ENCODE measurements at regions not wholly inside any gene's neighbourhood (a gene's known extent, or its start where the extent isn't known, plus 50 kb on each side); places are given as distances from the start of the nearest gene placed in this dataset.

DNA sequence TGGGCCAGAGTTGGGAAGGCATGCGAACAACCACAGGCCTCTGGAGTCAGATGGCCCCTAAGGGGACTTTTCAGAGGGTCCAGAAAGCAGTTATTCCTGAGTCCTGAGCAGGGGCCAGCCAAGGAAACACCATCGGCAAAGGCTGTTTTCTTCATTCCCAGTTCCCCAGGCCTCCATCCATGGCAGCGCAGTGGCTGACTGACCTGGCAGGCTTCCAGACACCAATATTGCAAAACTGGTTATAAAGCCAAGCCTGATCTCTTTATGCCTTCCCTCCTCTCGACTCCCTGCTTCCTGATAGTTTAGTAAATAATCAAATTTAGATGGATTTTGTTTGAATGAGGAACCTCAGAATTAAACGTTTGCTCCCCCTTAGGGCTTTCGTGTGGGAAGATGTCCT is 133.4 kb upstream of the ITGA6 start:
- Histone ChIP-seq H3K27ac (ENCODE audit: low read depth, low read length) (no peak overlapping the region), H3K4me1 (ENCODE audit: control insufficient read depth in 5 of 5, insufficient read depth in 5 of 5, low read length in 5 of 5) (peaks cover 0 to 8% (median 6%) of the 10 kb centered on the region in 5 donors), H3K27me3 (ENCODE audit: control insufficient read depth in 5 of 5, insufficient read depth in 4 of 5, low read length in 5 of 5) (peaks cover 0 to 5% (median 3%) of the 10 kb centered on the region in 5 donors), H3K4me3 (ENCODE audit: low read depth in 1 of 5, low read length in 5 of 5) (no peak overlapping the region), H3K9ac (ENCODE audit: low read length in 5 of 5) (no peak overlapping the region), H3K9me3 (ENCODE audit: control insufficient read depth in 5 of 5, low read length in 5 of 5) (no peaks in the 10 kb centered on the region), H3K36me3 (ENCODE audit: control insufficient read depth in 5 of 5, insufficient read depth in 5 of 5, low read length in 5 of 5) (no peaks in the 10 kb centered on the region)

DNA sequence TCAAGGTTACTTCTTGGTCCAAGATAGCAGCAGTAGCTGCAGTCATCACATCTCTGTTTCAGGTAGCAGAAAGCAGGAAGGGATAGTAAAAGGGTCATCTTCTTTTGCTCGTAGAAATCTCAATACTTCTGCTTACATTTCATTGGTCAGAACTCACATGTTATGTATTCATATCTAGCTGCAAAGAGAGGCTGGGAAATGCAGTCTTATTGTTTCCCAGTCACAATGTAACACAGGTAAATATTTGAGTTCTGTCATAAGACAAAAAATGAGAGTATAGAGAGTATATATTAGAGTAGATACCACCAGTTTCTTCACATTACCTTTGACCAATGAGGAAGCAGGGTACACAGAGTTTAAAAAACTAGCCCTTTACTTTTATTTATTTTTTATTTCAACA is 132.4 kb upstream of the ITGA6 start:
- Histone ChIP-seq H3K36me3 (ENCODE audit: control insufficient read depth in 5 of 5, insufficient read depth in 5 of 5, low read length in 5 of 5) (no peaks in the 10 kb centered on the region), H3K9me3 (ENCODE audit: control insufficient read depth in 5 of 5, low read length in 5 of 5) (no peaks in the 10 kb centered on the region), H3K9ac (ENCODE audit: low read length in 5 of 5) (no peak overlapping the region), H3K4me3 (ENCODE audit: low read depth in 1 of 5, low read length in 5 of 5) (no peak overlapping the region), H3K4me1 (ENCODE audit: control insufficient read depth in 5 of 5, insufficient read depth in 5 of 5, low read length in 5 of 5) (peaks cover 0 to 16% (median 6%) of the 10 kb centered on the region in 5 donors), H3K27ac (ENCODE audit: low read depth, low read length) (no peak overlapping the region), H3K27me3 (ENCODE audit: control insufficient read depth in 5 of 5, insufficient read depth in 4 of 5, low read length in 5 of 5) (peaks cover 2 to 5% (median 3%) of the 10 kb centered on the region in 5 donors)

DNA sequence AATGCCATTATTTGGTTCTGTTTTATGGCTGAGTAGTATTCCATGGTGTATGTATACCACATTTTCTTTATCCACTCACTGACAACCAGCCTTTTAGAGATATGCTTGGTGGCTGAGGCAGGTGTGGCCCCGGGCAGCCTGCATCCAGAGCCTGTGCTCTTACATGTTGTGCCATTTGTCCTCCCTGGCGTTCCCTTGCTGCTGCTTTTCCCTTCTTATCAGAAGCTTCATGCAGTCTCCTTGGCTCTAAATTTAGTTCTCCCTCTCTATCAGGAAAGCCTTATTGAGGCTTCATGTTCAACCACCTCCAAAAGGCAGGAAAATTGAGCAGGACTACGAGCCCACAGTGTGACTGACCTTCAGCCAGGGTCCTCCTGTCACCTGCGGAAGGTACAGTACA is 131.7 kb upstream of the ITGA6 start:
- no peaks in the 10 kb centered on the region for H3K36me3 ChIP-seq (ENCODE audit: control insufficient read depth in 5 of 5, insufficient read depth in 5 of 5, low read length in 5 of 5)
- H3K9ac ChIP-seq (ENCODE audit: low read length in 5 of 5), result no peak overlapping the region
- no peak overlapping the region for H3K27ac ChIP-seq (ENCODE audit: low read depth, low read length)
- H3K9me3 ChIP-seq (ENCODE audit: control insufficient read depth in 5 of 5, low read length in 5 of 5), result peaks cover 0 to under 1% (median 0%) of the 10 kb centered on the region in 5 donors
- H3K4me1 ChIP-seq (ENCODE audit: control insufficient read depth in 5 of 5, insufficient read depth in 5 of 5, low read length in 5 of 5), result peaks cover 0 to 16% (median 6%) of the 10 kb centered on the region in 5 donors
- peaks cover 2 to 5% (median 3%) of the 10 kb centered on the region in 5 donors for H3K27me3 ChIP-seq (ENCODE audit: control insufficient read depth in 5 of 5, insufficient read depth in 4 of 5, low read length in 5 of 5)
- no peak overlapping the region for H3K4me3 ChIP-seq (ENCODE audit: low read depth in 1 of 5, low read length in 5 of 5)

DNA sequence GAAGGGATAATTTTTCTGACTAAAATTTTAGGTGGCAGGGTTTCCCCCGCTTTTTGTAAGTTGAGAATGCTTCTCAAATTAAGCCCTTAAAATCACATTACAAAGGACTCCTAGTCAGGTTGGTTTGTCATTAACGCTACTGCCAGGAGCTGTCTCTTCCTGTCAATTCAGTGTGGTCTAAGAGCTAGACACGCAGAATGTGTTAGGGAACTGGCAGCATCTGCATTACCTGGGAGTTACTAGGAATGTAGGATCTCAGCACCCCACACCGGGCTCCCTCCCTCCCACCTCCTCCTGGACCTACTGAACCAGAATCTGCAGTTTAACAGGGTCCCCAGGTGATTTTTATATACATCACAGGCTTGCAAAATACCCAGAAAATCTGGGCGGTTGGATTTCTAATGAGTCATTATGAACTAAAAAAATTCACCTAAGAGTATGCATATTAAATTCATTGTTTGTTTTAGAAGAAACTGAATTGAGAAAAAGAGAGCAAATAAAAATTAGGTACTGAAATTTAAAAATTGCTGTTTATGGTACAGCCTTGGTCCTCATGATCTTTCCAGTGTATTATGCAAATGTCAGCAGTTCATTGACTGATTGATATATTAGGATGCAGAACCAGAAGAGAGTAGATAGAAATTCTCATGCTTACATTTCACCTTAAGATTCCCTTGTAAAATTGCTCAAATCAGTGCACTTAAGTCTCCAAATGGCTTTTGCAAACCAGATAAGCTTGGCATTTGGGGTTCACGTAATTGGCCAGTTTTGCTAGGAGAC is 130.9 kb upstream of the ITGA6 start:
- Histone ChIP-seq H3K27me3 (ENCODE audit: control insufficient read depth in 5 of 5, insufficient read depth in 4 of 5, low read length in 5 of 5) (peaks cover 2 to 5% (median 3%) of the 10 kb centered on the region in 5 donors), H3K4me1 (ENCODE audit: control insufficient read depth in 5 of 5, insufficient read depth in 5 of 5, low read length in 5 of 5) (peaks cover 0 to 16% (median 6%) of the 10 kb centered on the region in 5 donors), H3K9me3 (ENCODE audit: control insufficient read depth in 5 of 5, low read length in 5 of 5) (peaks cover 0 to 3% (median 0%) of the 10 kb centered on the region in 5 donors), H3K27ac (ENCODE audit: low read depth, low read length) (no peak overlapping the region), H3K36me3 (ENCODE audit: control insufficient read depth in 5 of 5, insufficient read depth in 5 of 5, low read length in 5 of 5) (no peaks in the 10 kb centered on the region), H3K9ac (ENCODE audit: low read length in 5 of 5) (no peak overlapping the region), H3K4me3 (ENCODE audit: low read depth in 1 of 5, low read length in 5 of 5) (no peak overlapping the region)

DNA sequence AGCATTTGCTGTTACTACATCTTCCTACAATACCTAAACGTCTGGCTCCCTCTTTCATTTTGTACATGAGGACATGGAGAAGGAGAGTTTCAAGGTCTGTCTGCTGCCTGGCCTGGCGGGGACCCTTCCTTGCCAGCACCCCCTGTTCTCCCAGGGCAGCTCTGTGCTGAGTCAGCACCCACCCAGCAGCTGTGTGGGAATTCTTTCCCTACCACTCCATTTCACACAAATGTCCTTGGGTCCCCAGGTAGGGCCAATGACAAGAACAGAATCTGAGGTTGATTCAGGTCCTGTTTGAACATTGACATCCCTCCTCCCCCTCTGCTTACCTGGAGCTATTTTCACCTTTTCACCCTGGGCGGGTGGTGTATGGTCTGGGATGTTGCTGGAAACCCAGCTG is 129.9 kb upstream of the ITGA6 start:
- Histone ChIP-seq H3K9ac (ENCODE audit: low read length in 5 of 5) (no peak overlapping the region), H3K36me3 (ENCODE audit: control insufficient read depth in 5 of 5, insufficient read depth in 5 of 5, low read length in 5 of 5) (no peaks in the 10 kb centered on the region), H3K9me3 (ENCODE audit: control insufficient read depth in 5 of 5, low read length in 5 of 5) (peaks cover 0 to 3% (median 0%) of the 10 kb centered on the region in 5 donors), H3K4me1 (ENCODE audit: control insufficient read depth in 5 of 5, insufficient read depth in 5 of 5, low read length in 5 of 5) (peaks cover 0 to 16% (median 6%) of the 10 kb centered on the region in 5 donors), H3K27ac (ENCODE audit: low read depth, low read length) (no peak overlapping the region), H3K4me3 (ENCODE audit: low read depth in 1 of 5, low read length in 5 of 5) (no peak overlapping the region), H3K27me3 (ENCODE audit: control insufficient read depth in 5 of 5, insufficient read depth in 4 of 5, low read length in 5 of 5) (peaks cover 2 to 5% (median 3%) of the 10 kb centered on the region in 5 donors)

DNA sequence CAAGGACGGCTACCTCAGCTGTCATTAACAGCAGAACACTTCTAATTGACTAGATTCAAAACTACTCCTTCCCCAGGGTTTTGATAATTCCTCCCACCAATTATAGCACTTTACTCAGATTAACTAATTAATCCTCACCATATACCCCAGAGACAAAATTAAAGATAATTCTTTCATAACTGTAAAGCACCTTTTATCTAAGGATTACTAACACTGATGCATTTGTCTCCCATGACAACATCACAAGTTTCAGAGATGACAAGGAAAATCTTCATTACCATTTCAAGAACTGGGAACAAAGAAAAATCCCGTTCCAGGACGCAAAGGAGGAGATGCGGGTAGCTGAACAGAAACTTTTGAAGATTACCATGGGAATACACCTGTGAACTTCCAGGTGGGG is 129.4 kb upstream of the ITGA6 start:
- peaks cover 0 to 3% (median 0%) of the 10 kb centered on the region in 5 donors for H3K9me3 ChIP-seq (ENCODE audit: control insufficient read depth in 5 of 5, low read length in 5 of 5)
- no peak overlapping the region for H3K4me3 ChIP-seq (ENCODE audit: low read depth in 1 of 5, low read length in 5 of 5)
- H3K36me3 ChIP-seq (ENCODE audit: control insufficient read depth in 5 of 5, insufficient read depth in 5 of 5, low read length in 5 of 5), result no peaks in the 10 kb centered on the region
- H3K4me1 ChIP-seq (ENCODE audit: control insufficient read depth in 5 of 5, insufficient read depth in 5 of 5, low read length in 5 of 5), result peaks cover 0 to 16% (median 6%) of the 10 kb centered on the region in 5 donors
- no peak overlapping the region for H3K9ac ChIP-seq (ENCODE audit: low read length in 5 of 5)
- H3K27ac ChIP-seq (ENCODE audit: low read depth, low read length), result no peak overlapping the region
- H3K27me3 ChIP-seq (ENCODE audit: control insufficient read depth in 5 of 5, insufficient read depth in 4 of 5, low read length in 5 of 5), result peaks cover 2 to 5% (median 3%) of the 10 kb centered on the region in 5 donors

DNA sequence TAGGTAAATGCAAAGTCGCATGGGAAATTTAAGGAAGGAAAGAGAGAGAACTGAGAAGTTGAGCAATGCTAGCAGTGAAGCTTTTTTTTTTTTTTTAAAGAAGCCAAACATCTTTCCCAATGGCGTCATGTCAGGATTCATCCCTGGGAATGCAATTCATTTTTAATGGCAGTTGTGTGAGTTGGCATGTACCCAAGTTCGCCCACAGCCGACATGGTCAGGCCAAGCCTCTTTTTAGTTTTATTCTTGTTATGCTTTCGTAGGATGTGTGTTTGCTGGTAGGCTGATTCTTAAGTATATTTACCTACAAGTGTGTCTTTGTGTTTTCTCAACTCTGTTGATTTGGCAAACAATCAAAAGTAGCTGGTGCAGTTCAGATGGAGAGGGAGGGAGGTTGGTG is 127.6 kb upstream of the ITGA6 start:
- Histone ChIP-seq H3K4me1 (ENCODE audit: control insufficient read depth in 5 of 5, insufficient read depth in 5 of 5, low read length in 5 of 5) (peaks cover 0 to 9% (median 0%) of the 10 kb centered on the region in 5 donors), H3K9me3 (ENCODE audit: control insufficient read depth in 5 of 5, low read length in 5 of 5) (peaks cover 0 to 3% (median 0%) of the 10 kb centered on the region in 5 donors), H3K4me3 (ENCODE audit: low read depth in 1 of 5, low read length in 5 of 5) (no peak overlapping the region), H3K9ac (ENCODE audit: low read length in 5 of 5) (no peak overlapping the region), H3K27me3 (ENCODE audit: control insufficient read depth in 5 of 5, insufficient read depth in 4 of 5, low read length in 5 of 5) (peaks cover 3 to 5% (median 4%) of the 10 kb centered on the region in 5 donors), H3K36me3 (ENCODE audit: control insufficient read depth in 5 of 5, insufficient read depth in 5 of 5, low read length in 5 of 5) (no peaks in the 10 kb centered on the region), H3K27ac (ENCODE audit: low read depth, low read length) (no peak overlapping the region)

DNA sequence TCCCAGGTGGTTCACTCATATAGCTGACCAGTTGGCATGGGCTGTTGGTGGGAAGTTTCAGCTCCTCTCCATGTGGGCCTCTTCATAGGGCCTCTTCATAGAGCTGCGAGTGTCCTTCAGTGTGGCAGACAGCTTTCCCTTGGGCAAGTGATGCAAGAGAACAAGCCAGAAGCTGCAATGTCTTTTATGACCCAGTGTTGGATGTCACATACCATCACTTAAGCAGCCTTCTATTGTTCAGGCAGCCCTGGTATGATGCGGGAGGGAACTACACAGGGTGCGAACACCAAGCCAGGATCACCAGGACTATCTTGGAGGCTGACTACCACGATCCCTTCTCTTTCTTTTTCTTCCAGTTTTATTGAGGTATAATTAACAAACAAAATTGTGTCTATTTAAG is 126.5 kb upstream of the ITGA6 start:
- no peak overlapping the region for H3K9ac ChIP-seq (ENCODE audit: low read length in 5 of 5)
- H3K36me3 ChIP-seq (ENCODE audit: control insufficient read depth in 5 of 5, insufficient read depth in 5 of 5, low read length in 5 of 5), result no peaks in the 10 kb centered on the region
- H3K9me3 ChIP-seq (ENCODE audit: control insufficient read depth in 5 of 5, low read length in 5 of 5), result peaks cover 0 to 3% (median 0%) of the 10 kb centered on the region in 5 donors
- no peak overlapping the region for H3K27ac ChIP-seq (ENCODE audit: low read depth, low read length)
- H3K27me3 ChIP-seq (ENCODE audit: control insufficient read depth in 5 of 5, insufficient read depth in 4 of 5, low read length in 5 of 5), result peaks cover 2 to 4% (median 4%) of the 10 kb centered on the region in 5 donors
- H3K4me3 ChIP-seq (ENCODE audit: low read depth in 1 of 5, low read length in 5 of 5), result no peak overlapping the region
- peaks cover 0 to 9% (median 7%) of the 10 kb centered on the region in 5 donors for H3K4me1 ChIP-seq (ENCODE audit: control insufficient read depth in 5 of 5, insufficient read depth in 5 of 5, low read length in 5 of 5)

DNA sequence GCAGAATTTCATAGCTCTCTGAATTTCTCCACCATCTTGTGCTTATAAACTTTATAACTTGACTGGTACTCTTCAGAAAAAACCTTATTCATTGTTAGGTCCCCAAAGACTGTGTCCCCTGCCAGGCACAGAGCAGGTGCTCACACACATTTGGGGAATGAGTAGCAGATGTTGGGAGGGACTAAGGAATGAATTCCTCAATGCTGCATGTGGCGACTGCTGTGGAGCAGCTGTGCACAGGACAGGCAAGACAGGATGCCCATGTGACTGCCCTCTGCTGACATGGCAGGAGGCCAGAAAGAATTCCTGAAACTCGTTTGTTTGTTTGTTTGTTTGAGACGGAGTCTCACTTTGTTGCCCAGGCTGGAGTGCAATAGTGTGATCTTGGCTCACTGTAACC is 122.3 kb upstream of the ITGA6 start:
- Histone ChIP-seq H3K36me3 (ENCODE audit: control insufficient read depth in 5 of 5, insufficient read depth in 5 of 5, low read length in 5 of 5) (no peaks in the 10 kb centered on the region), H3K9me3 (ENCODE audit: control insufficient read depth in 5 of 5, low read length in 5 of 5) (peaks cover 0 to 3% (median 0%) of the 10 kb centered on the region in 5 donors), H3K4me3 (ENCODE audit: low read depth in 1 of 5, low read length in 5 of 5) (no peak overlapping the region), H3K27ac (ENCODE audit: low read depth, low read length) (no peak overlapping the region), H3K27me3 (ENCODE audit: control insufficient read depth in 5 of 5, insufficient read depth in 4 of 5, low read length in 5 of 5) (peaks cover 0 to 2% (median 0%) of the 10 kb centered on the region in 5 donors), H3K9ac (ENCODE audit: low read length in 5 of 5) (no peak overlapping the region), H3K4me1 (ENCODE audit: control insufficient read depth in 5 of 5, insufficient read depth in 5 of 5, low read length in 5 of 5) (peaks cover 0 to 31% (median 4%) of the 10 kb centered on the region in 5 donors)

DNA sequence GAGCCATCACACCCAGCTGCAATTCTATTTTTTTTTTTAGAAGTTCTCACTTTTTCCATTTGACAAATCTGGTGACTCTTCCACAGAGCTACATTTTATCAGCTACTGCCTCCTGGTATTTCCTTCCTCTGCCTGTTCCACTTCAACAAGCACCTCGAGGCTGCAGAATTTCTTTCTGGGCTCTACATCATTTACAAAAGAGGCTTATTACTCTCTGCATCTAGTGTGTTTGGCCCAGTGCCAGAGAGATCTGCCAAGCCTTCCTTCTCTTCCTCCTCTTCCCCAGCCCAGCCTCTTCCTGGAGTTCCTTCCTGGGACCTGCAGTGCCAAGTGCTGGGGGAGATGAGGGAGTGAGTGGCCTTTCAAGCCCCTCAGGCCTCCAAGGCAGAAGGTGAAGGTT is 119.6 kb upstream of the ITGA6 start:
- no peak overlapping the region for H3K4me3 ChIP-seq (ENCODE audit: low read depth in 1 of 5, low read length in 5 of 5)
- no peaks in the 10 kb centered on the region for H3K36me3 ChIP-seq (ENCODE audit: control insufficient read depth in 5 of 5, insufficient read depth in 5 of 5, low read length in 5 of 5)
- H3K9me3 ChIP-seq (ENCODE audit: control insufficient read depth in 5 of 5, low read length in 5 of 5), result no peaks in the 10 kb centered on the region
- peaks cover 0 to 51% (median 12%) of the 10 kb centered on the region in 5 donors for H3K4me1 ChIP-seq (ENCODE audit: control insufficient read depth in 5 of 5, insufficient read depth in 5 of 5, low read length in 5 of 5)
- H3K9ac ChIP-seq (ENCODE audit: low read length in 5 of 5), result no peak overlapping the region
- H3K27me3 ChIP-seq (ENCODE audit: control insufficient read depth in 5 of 5, insufficient read depth in 4 of 5, low read length in 5 of 5), result peaks cover 0 to 2% (median 0%) of the 10 kb centered on the region in 5 donors
- peak overlapping the region; percentile 60 for H3K27ac ChIP-seq (ENCODE audit: low read depth, low read length)

All from subcutaneous abdominal adipose tissue (tissue), 5 donors.